HG03045 (cell line): ENCODE measurements at regions not wholly inside any gene's neighbourhood (a gene's known extent, or its start where the extent isn't known, plus 50 kb on each side); places are given as distances from the start of the nearest gene placed in this dataset.
A peak's percentile ranks its signal among the peaks of the same experiment; 100 is the strongest.

Source experiments
- ATAC-seq: cut with Tn5 transposase; IDR thresholded peaks from one replicate; pipeline ENCODE4 v1.9.1; 2021; ENCODE audit warnings: mild to moderate bottlenecking, moderate library complexity; ENCODE audit not compliant: unreplicated experiment

- no peak for ATAC-seq
Observed at GRCh38 chr15:62625429-62626033, 417.0 kb upstream of the TPM1 start.

GRCh38 chr15:62626903-62627302 is 415.6 kb upstream of the TPM1 start:
- ATAC-seq, result no peak

GRCh38 chr15:62631076-62631724 is 411.3 kb upstream of the TPM1 start:
- no peak for ATAC-seq

DNA sequence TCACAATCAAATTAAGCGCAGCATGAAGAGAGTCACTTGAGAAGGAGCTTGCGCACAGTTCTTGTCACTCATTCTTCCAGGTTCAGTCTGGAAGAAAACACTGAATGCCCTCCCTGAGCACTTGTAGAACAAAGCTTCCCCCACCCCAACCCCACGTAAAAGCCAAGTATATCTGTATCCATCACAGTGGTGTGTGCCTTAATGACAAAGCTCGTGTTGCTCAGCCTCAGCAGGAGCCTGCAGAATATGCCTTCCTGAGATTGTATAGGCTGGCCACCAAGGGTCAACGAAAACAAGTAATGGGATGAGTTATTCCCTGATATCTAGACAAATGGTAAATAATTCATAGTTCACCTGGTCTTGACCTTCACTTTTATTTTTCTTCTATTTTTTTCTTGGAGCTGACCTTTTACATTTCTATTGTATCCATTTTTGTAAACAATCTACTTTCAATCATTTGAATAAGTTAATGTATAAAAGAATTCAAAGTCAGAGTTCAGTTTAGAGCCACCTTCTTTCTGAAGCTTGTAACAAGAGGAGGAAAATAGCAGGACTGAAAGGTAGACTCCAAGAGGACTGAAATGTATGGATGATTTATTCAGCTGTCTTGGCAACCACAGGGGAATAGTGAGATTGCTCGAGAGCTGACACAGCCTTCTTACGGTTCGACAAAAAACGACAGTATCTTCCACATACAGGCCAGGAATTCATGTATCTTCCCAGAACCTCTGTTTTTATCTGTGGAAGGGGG is 405.5 kb upstream of the TPM1 start:
- ATAC-seq, result no peak

DNA sequence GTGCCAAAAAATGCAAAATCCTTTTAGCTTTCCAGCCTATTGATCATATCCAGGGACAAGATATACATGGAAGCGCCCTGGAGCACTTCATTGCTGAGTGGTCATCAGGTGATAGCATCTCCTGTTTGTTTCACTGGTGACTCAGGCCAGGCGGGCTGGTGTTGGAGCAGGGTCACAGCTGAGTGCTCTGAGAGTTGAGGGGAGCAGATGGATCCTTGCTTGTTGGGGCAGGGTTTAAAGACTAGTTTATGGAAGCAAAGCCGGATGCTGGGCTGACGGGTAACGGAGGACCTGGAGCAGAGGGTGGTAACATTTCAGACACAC is 405.0 kb upstream of the TPM1 start:
- ATAC-seq, result no peak

DNA sequence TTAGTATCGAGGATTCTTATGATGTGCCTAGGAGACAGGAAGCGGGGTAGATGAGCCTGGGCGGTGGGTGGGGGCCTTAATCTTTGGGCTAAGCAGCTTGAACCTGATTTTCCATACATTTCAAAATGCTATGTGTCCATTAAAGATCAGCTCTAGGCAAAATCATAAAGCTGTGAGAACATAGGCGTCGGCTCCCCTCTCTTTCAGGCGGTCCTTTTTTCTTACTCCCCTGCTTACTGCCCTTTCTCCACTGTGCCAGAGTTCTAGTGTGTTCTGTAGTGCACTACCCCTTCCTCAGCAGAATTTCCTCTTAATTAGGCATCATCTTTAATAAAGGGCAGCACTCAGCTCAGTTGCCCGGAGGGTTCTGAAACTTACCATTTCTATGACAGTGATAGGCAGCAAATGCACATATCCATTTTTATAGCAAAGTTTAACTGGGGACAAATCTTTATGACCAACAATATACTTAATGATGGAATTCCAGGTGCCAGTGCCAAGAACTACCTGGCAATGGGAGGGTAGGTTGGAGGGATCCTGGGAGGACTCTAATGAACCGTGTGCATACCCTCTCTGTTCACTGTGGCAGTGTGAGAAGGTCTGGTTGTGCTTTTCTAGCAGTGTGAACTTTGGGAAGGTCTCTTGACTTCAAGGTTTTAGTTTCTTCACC is 404.5 kb upstream of the TPM1 start:
- ATAC-seq, result no peak

- no peak for ATAC-seq
Observed at GRCh38 chr15:62639432-62639831, 403.1 kb upstream of the TPM1 start.

- ATAC-seq, result no peak
Observed at GRCh38 chr15:62639906-62640605, 402.5 kb upstream of the TPM1 start.

DNA sequence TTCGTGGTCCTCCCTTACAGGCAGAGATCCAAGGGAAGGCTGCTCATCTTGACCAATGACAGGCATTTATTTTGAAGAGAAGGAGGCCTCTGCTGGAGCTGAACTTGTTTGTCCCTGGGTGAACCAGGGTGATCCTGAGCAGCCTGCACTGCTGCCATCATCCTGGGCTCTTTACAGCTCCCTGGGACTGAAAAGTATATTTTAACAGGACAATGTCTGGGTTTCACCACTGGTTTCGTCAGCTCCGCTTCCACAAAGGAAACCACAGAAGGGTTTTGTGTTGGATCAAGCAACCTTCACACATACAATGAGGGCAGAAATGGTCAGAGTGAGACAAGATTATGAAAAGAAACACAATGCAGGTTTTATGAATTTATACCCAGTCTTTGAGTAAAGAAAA is 400.7 kb upstream of the TPM1 start:
- no peak for ATAC-seq

- ATAC-seq, result no peak
Observed at GRCh38 chr15:62643572-62643971, 399.0 kb upstream of the TPM1 start.

DNA sequence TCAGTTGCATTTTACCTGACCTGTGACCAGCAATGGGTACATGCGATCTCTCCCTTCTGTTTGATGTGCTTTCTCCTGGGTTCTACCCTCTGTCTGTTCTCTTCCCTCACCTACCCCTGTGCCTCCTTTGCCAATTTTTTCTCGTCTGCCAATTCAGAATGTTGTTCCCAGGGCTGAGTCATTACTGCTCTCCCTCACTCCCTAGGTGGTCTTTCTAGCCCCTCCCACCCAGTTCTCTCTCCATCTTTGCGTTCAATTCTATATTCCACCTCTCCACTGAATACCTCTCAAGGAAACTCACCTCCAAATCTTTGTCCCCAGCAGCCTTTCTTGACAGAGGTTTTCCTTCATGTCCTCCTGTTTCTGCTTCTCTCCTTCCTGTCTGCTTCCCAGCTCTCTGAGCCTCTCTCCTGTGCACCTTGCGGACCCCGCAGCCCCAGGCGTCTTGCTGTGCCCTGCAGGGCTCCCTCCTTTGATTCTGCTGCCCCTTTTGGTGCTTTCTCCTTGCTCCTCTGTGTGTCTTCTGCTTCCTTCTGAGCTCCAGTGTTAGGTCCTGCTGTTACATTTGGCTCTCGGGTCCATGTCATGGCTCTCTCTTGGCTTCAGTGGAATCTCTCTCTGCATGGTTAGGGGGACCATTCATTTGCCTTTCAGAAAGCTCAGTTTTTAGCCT is 398.2 kb upstream of the TPM1 start:
- no peak for ATAC-seq

DNA sequence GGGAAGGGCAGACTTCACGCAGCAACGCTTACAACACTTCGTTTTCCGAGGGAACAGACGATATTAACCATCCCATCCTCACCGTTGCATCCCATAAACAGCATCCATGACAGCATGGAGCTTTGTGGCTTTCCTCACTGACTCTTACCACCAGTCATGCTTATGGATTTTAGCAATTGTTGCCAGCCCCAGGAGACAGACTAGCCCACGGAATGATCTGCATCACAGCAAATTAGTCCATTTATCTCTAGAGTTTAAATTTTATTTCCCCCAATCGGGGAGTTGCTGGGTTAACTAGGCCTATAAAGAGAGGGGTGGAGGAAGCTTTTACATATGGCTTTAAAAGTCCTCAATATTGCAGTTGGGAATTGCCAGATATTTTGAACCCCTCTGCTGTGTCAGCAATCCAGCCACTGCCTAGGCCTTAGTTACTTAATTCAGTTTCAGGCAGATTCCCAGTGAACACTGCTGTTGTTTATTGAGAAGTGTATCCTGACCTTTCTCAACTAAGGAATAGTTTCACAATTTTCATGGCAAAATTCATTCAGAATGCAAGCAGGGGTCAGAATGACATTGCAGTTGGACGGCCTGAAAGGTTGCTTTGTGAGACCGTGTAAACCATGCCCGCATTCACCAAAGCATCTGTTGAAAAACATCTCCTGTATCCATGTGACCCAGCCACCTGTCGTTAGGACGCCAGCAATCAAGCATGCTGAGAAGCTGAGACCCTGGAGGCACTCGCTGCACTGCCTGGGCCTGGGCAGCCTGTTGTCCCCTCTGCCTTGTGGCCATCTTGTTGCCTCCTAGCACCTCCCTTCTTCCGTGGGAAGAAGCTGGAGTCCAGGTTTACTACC is 397.4 kb upstream of the TPM1 start:
- no peak for ATAC-seq

- no peak for ATAC-seq
Observed at GRCh38 chr15:62647202-62647842, 395.2 kb upstream of the TPM1 start.

DNA sequence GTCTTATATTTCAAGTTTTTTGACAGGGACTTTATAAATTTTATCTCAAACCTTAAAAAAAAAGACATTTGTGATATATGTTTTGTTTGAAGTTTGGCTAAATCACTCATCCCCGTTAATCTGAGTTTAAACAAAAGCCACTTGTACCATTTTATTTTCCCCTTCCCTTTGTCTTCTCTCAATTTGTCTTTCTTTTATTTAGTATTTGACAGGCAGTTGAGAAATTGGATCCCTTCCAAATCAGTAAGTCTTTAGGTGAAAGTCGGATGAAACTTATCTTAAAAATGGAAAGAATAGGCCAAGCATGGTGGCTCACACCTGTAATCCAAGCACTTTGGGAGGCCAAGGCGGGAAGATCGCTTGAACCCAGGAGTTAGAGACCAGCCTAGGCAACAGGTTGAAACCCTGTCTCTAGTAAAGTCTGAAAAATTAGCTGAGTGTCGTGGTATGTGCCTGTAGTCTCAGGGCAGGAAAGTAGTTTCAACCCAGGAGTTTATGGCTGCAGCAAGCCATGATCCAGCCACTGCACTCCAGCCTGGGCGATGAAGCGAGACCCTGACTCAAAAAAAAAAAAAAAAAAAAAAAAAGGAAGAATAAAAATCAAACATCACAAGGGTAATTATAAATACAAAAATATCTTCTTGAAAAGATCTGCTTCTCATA is 394.6 kb upstream of the TPM1 start:
- no peak for ATAC-seq

- ATAC-seq, result no peak
Observed at GRCh38 chr15:62648954-62649353, 393.6 kb upstream of the TPM1 start.

DNA sequence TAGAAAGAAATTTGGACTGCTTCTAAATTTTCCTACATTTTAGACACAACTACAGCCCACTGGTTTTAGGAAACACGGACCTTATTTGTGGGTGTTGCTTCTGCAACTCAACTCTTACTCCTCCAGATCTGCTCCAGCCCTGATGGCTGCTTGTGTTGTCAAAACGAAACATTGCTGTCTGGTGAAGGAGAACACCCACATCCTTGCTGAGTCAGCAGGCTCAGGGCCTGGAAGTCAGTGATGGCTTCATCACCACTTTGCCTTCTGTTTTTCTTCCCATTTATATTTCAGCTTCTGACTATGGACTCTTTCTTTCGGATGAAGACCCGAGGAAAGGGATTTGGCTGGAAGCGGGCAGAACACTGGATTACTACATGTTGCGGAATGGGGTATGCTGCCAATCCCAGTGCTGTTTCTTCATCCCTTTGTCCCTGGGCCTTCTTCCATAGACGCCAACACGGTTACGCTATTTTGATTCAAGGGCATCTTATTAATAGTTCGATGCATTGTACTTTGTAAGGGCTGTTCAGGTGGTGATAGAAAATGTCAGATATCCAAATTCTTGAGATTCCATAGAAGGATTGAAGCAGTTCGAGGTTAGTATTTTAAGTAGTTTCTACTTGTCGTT is 392.6 kb upstream of the TPM1 start:
- peak; percentile 65 for ATAC-seq

- no peak for ATAC-seq
Observed at GRCh38 chr15:62653122-62653521, 389.4 kb upstream of the TPM1 start.

GRCh38 chr15:62656071-62656470 is 386.5 kb upstream of the TPM1 start:
- ATAC-seq, result no peak
